T-helper 2 cell treated with Interferon-gamma antibody and Interleukin-4, amounts not matched to agents 100 ng/mL and 5 ng/mL, for 36 hours (primary cell): ENCODE measurements at regions not wholly inside any gene's neighbourhood (a gene's known extent, or its start where the extent isn't known, plus 50 kb on each side); places are given as distances from the start of the nearest gene placed in this dataset.
"Not testable (repeated sequence)": the region's sequence is repeated elsewhere in the genome, so short reads cannot be mapped to it uniquely, and the experiment has no call there.

ENCODE experiments used
- intact Hi-C: fragments of 100-400 bp; cut with micrococcal nuclease; formaldehyde crosslinking; loops from one replicate; pipeline ENCODE4 v1.15.1; 2023

DNA sequence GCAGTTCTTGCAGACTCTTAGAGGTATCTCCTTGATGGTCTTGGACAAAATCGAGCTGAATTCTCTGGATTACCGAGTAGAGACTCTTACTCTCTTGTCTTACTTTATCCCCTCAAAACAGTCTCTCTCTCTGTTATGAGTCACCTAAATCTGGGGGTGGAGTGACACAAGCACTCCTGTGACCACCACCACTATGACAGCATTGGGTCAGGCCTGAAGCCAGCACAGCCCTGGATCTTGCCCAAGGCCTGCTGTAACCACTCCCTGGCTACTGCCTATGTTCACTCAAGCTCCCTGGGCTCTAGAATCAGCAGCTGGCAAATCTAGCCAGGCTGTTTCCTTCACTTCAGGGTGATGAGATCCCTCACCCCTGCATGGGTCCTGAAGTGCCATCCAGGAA lies 662.5 kb downstream of the LUZP2 start:
- intact Hi-C loops = no loop called here

DNA sequence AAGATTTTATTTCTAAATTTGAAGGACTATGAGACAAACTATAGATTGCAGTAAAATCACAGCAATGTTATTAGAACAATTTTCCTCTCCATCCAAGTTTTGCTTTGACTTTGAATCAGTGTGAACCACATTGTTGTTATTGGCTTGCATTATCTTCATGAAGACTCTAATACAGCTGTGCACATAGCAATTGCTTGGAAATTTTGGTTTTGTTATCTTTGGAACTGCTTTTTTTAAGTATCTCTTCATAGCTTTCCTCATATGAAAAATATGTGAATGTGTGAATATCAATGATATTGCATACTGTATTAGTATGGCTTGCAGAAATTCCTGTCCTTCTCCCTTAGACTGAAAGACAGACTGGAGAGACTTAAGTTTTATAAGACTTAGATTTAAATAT lies 666.6 kb downstream of the LUZP2 start:
- intact Hi-C loops = no loop called here

DNA sequence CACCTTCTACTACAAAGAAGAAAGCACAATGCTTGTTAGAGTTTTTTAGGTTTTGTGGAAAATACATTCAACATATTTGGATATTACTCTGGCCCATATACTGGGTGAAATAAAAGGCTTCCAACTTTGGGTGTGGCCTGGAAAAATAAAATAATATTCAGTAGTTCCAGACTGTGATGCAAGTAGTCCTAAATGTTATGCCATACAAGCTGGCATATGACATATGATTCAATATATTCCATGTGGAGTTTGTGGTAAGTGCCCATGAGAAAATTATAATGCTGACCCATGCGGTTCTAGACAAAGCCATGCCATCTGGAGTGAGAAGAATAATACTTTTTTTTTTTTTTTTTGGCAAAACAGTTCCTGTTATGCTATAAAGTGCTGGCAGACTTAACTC lies 683.3 kb downstream of the LUZP2 start:
- intact Hi-C loops = no loop called here

DNA sequence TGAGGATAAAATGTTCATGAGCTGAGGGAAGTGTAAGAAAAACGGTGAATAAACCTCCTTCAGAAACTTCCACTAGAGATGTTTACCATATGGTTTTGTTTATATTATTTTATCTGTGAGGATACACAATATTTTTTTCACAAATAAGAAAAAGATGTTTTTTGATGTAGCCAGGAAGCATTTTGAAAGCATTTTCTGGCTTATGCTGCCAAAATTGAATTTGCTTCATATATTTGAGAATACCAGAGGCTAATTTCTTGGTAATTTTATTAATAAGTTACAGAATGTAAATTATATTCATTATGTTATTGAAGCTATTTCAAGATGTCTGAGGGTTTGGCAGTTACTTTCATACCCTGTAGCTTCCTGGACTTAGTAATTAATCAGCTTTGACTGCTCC lies 686.6 kb downstream of the LUZP2 start:
- intact Hi-C loops = no loop called here

DNA sequence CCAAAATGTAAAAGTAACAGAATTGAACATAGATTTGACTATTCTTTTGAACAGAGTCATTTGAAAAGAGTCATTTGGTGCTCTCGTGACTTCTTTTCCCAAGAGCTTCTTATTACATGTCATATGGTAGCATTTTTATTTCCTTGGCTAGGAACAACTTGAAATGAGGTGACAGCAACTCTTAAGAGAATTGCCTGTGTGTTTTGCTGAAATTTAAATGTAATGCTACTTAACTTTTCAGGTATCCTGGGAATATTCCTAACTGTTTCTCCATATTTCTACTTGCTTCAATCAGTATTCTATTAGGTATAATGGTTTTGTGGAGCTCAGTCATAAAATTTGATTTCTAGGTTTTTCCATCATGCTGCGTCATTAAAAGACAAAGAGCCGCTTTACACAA lies 700.7 kb downstream of the LUZP2 start:
- intact Hi-C loops = no loop called here

DNA sequence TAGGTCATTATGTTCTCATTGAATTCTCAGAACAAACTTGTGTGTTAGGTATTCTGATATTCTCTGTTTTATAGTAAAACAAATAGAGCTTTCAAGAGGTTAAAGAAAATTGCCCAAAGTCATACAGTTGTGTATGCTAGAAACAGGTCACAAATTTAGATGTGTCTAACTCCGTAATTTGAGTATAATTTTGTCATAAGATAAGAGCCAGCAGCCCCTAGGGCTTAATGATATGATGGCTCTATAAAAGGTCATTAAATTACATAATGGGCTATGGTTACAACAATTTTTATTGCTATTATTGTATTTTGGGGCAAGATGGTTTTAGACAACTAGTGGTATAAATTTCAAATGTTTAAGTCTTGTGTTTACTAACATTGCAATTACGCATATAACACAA lies 701.9 kb downstream of the LUZP2 start:
- intact Hi-C loops = no loop called here

DNA sequence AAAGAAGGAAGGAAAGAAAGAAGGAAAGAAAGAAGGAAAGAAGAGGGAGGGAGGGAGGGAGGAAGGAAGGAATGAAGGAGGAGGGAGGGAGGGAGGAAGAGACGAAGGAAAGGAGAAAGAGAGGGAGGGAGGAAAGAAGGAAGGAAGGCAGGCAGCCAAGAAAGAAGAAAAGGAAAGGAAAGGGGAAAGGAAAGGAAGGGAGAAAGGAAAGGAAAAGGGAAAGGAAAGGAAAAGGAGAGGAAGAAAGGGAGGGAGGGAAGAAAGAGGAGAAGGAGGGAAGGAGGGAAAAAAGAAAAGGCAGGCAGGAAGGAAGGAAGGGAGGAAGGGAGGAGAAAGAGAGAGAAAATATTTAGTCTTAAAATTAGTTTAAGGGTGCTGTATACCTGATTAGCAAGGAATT lies 704.1 kb downstream of the LUZP2 start:
- intact Hi-C loops = no loop called here

DNA sequence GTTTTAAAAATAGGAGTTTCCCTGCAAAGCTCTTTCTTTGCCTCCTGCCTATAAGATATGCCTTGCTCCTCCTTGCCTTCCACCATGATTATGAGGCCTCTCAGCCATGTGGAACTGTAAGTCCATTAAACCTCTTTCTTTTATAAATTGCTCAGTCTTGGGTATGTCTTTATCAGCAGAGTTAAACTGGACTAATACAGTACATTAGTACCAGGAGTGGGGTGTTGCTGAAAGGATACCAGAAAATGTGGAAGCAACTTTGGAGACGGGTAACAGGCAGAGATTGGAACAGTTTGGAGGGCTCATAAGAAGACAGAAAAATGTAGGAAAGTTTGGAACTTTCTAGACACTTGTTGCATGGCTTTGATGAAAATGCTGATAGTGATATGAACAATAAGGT lies 709.9 kb downstream of the LUZP2 start:
- intact Hi-C loops = no loop called here

DNA sequence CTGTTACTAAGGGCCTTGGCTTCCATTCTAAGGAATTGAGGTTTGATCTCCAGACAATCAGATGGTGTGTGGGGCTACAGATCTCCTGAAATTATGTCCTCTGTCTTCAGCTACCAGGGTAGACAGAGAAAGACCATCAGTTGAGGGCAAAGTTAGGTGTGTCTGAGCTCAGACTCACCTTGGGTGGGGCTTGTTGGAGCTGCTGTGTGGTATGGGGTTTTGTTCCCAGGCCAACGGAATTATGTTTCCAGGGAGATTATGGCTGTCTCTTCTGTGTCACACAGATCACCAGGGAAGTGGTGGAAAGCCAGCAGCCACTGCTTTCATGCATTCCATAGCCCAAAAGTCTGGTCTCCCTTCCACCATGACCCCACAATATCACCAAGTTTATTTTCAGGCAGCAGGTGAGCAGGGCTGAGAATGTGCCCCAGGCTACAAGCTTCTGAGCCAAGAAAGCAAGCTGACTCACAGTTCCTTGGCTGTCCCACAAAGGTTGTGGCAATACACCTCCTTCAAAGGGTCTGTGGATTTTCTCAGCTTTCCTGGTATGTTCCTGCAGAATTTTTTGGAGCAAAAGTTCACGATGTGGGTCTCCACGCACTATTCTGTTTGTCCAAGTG lies 714.9 kb downstream of the LUZP2 start:
- intact Hi-C loops = no loop called here

DNA sequence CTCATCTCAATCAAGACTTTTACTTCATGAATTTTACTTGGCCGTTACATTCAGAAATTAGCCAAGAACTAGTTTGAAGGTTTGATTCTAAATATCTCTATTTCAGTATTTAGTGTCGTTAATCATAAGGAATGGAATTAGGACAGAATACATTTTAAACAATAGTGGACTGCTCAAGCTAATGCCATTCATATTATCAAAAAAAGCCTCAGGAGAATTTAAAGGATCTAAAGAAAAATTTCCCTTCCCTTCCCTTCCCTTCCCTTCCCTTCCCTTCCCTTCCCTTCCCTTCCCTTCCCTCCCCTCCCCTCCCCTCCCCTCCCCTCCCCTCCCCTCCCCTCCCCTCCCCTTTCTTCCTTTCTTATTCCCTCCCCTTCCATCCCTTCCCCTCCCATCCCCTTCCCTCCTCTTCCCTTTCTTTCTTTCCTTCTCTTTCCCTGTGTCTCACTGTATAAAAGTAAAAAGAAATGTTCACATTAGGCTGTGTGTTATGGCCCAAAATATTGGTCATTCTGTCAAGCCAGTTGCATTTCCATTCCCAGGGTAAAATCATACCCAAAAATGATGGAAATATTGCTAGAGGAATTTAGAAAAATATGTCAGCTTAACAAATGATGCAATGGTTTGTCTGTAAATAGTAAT lies 717.8 kb downstream of the LUZP2 start:
- intact Hi-C loops = no loop called here

DNA sequence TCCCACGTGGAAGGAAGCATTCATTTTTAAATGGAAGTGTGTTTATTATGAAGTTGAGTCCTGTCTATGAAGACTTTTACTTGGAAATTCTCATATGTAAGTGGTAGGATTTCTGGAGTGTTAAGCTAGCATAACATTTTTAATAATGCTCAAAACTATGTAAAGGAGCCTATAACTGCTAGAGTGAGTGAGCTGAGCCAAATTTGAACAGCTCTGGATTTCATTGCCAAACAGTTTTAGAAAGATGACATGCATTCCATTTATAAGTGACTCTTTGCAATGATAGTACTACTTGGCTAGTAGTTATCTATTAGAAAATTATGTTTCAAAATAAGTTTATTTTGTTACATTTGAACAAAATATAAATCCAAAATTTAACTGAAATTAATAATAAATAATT lies 721.2 kb downstream of the LUZP2 start:
- intact Hi-C loops = no loop called here

DNA sequence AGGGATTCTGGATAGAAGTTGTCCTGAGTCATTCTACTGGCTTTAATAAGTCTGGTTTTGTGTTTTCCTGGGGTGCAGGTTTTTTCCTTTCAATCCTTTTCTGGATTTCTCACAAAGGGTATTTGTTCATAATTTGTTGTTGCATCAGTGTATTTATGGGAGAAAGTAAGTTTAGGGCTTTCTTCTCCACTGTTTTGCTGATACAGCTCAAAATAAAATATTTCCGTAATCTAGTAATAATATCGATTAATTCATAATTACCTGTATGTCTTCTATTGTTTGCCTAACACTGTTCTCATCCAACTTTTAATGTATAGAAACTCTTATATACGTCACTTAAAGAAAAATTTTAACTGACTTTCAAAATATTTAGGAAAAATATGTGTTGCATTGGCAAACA lies 728.2 kb downstream of the LUZP2 start:
- intact Hi-C loops = no loop called here

DNA sequence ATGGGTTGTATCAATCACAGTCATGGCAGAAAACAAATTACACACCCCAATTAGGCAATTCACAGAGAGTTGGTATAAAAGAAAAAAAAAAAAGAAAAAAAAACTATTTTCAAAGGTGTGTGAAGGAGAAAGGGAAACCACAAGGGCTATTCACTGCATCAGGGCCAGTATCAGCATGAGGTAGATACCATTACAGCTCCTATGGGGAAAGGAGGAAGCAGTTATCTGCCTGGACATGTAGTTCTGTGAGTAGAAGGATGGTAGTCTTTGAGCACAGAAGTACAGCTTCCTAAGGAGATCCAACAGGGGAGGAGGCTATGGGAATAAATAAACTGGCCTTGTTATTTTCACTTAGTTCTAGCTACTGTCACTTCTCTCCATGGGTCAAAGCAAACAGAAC lies 746.1 kb downstream of the LUZP2 start:
- intact Hi-C loops = no loop called here

DNA sequence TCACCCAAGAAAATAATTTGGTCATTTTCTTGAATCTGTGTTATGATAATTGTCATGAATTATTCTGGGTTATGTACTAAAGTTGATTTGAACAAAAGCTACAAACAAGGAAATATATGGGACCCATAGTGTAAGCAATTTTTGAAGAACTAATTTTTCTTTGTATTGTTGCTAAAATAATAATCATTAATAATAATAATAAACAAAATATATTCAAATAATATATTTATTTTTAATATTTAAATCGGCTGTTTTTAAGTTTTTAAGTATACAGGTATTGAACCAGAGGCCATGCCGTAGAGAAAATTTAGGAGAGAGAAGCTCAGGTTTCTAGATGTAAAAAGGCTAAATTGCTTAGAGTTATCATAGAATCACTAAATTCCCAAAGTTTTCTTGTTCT lies 747.3 kb downstream of the LUZP2 start:
- intact Hi-C loops = no loop called here

DNA sequence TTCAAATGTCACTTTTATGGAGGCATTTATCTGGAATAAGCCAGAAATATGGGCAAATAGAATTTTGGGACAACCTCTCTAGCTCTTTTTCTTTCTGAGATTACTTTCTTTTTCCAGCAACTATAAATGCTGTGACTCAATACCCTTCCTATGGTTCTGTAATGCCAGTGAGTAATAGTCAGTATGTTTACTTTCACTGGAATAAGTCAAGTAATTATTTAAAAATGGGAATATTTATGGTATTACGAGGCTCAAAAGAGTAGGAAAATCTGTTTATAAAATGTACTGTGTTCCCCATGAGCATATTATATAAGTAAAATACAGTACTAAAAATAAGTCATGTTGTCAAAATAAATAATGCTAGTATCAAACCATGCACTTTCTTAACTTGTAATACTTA lies 750.5 kb downstream of the LUZP2 start:
- intact Hi-C loops = no loop called here

DNA sequence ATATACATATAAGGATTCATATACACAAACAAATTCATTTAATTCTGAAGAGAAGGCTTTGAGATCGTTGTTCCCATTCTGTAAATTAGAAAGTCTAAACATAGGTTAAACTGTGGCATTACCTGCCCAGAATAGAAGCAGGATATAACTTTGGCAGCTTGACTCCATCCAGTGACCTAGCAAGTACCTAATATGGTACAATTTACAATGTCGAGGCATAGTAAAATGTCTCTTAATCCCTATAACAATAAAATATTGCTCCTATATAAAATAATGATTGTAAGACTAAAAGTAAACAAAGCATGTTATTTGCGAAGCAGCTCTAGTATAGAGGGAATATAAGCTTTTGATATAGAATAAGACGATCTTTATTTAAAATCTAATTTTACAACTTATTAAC lies 756.0 kb downstream of the LUZP2 start:
- intact Hi-C loops = no loop called here

DNA sequence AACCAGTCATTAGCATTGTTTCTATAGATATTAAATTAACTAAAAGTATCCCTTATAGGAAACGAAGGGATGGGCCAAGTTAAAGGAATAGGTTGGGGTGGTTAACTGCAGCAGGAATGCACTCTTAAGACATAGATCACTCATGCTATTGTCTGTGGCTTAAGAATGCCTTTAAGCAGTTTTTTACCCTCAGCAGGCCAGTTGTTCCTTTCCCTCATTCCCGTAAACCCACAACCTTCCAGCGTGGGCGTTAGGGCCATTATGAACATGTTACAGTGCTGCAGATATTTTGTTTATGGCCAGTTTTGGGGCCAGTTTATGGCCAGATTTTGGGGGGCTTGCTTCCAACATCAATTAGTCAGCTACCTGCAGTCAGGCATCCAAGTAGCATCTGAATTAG lies 767.0 kb downstream of the LUZP2 start:
- intact Hi-C loops = not testable (repeated sequence)

DNA sequence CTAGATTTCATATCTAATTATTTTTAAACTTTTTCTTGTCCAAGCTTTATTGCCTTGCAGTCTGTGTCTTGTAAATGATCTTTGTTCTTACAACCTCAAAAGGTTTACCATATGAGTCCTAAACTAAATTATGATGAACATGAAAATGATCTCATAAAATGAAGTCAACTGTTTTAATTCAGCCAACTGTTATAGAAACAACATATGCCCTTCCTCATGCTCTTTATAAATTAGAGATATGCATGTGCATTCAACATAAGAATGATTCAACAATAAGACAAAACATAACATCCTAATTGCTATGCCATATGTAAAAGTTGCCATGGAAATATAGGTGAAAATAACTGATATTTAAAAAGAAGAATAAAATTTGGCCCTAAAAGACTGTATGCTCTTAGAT lies 774.4 kb downstream of the LUZP2 start:
- intact Hi-C loops = no loop called here

DNA sequence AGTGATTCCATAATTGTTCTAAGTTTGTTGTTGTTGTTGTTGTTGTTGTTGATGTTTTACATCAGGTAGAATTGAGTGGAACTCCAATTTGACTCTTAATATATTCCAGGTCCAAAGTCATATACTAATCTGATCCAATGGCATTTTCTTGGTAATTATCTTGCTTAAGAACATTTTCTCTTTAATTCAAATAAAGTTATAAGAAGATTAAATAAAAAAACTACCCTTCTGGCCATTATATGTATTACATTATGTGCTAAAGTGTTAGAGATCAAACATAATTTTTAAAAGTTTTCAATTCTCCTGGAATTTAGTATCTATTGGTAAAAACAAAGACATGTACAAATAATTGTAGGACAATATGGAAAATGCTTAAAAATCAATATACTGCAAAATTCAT lies 775.4 kb downstream of the LUZP2 start:
- intact Hi-C loops = no loop called here

DNA sequence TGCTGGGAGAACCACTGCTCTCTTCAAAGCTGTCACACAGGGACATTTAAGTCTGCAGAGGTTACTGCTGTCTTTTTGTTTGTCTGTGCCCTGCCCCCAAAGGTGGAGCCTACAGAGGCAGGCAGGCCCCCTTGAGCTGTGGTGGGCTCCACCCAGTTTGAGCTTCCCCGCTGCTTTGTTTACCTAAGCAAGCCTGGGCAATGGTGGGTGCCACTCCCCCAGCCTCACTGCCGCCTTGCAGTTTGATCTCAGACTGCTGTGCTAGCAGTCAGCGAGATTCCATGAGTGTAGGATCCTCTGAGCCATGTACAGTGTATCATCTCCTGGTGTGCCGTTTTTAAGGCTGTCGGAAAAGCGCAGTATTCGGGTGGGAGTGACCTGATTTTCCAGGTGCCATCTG lies 784.0 kb downstream of the LUZP2 start:
- intact Hi-C loops = not testable (repeated sequence)

DNA sequence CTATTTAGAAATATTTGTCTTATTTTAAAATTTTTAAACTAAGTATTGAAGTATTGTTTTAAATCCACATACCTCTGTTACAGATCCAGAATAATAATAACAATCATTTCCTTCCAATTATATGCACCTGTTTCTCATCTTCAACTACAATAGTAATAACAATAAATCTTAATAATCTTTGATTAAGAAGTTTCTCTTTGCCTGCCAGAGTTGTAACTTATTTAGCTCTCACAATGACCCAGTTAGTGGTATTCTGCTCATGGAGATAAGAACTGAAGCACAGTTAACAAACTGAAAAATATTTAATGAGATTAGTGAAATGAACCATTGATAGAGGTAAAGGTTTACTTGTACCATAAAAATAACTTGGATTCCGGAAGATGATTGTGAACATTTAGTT lies 796.3 kb downstream of the LUZP2 start:
- intact Hi-C loops = no loop called here

DNA sequence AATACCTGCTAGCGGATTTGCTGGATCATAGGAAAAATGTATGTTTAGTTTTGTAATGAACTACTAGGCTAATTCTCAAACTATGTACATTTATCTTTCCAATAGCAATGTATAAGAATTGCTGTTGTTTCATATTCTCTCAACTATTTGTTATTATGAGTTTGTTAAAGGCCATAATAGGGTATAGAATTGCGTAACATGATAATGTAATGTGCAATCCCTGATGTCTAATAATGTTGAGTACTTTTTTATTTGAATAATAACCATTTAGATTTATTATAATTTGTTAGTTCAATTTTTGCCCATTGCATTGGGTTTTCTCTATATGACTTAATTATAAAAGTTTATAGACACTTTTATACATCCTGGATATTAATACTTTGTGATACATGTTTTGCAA lies 801.6 kb downstream of the LUZP2 start:
- intact Hi-C loops = no loop called here

DNA sequence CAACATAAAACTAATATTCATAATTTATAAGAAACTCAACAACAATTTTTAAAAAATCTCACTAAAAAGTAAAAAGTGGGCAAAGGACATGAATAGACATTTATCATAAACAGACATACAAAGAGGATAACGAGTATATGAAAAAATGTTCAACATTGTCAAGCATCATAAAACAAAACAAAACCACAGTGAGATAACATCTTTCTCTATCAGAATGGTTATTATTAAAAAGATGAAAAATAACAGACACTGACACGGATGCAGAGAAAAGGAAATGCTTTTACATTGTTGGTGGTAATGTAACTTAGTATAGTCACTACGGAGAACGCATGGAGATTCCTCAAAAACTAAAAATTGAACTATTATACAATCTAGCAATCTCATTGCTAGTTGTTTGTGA lies 813.0 kb downstream of the LUZP2 start:
- intact Hi-C loops = no loop called here

DNA sequence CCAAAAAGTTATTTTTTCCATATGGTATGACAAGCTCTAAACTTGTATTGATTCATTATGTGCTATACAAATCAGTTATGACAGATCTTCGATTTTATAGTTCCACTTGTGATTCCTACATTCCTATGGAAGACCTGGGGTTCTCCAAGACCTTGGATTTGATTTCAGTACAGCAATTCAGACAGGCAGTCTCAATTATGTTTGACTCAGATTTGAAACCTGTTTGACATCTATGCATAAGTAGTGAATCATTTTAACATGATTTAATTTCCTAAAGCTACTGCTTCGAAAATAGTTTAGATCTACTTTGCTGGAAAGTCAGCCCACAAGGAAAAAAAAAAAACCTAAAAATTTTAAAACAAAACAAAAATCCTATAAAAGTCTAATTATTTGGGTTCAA lies 820.4 kb downstream of the LUZP2 start:
- intact Hi-C loops = no loop called here
